ENCODE measurements at regions not wholly inside any gene's neighbourhood (a gene's known extent, or its start where the extent isn't known, plus 50 kb on each side); places are given as distances from the start of the nearest gene placed in this dataset.

- Mint-ChIP-seq H3K9me3 (no peaks in the 10 kb centered on the region), H3K4me3 (no peak overlapping the region), H3K36me3 (ENCODE audit: insufficient read depth) (no peaks in the 10 kb centered on the region), H3K4me1 (ENCODE audit: low read depth) (no peaks in the 10 kb centered on the region), H3K27me3 (ENCODE audit: low read depth) (peaks cover 5% of the 10 kb centered on the region)
- no peak for DNase-seq
- ATAC-seq = no peak
Observed at GRCh38 chr12:23004473-23005020, 379.6 kb downstream of the ETNK1 start.

GRCh38 chr12:23005387-23005786 lies 380.4 kb downstream of the ETNK1 start:
- Mint-ChIP-seq H3K27me3 (ENCODE audit: low read depth) (no peaks in the 10 kb centered on the region), H3K9me3 (no peaks in the 10 kb centered on the region), H3K4me3 (no peak overlapping the region), H3K4me1 (ENCODE audit: low read depth) (no peaks in the 10 kb centered on the region), H3K36me3 (ENCODE audit: insufficient read depth) (no peaks in the 10 kb centered on the region)
- DNase-seq (no peak), ATAC-seq (no peak)

GRCh38 chr12:23006413-23006812 lies 381.4 kb downstream of the ETNK1 start:
- Mint-ChIP-seq H3K36me3 (ENCODE audit: insufficient read depth) (no peaks in the 10 kb centered on the region), H3K4me1 (ENCODE audit: low read depth) (no peaks in the 10 kb centered on the region), H3K4me3 (no peak overlapping the region), H3K9me3 (no peaks in the 10 kb centered on the region), H3K27me3 (ENCODE audit: low read depth) (no peaks in the 10 kb centered on the region)
- DNase-seq (no peak), ATAC-seq (no peak)

- Mint-ChIP-seq H3K9me3 (peaks cover 7% of the 10 kb centered on the region), H3K4me1 (ENCODE audit: low read depth) (no peaks in the 10 kb centered on the region), H3K36me3 (ENCODE audit: insufficient read depth) (no peaks in the 10 kb centered on the region), H3K4me3 (no peak overlapping the region), H3K27me3 (ENCODE audit: low read depth) (no peaks in the 10 kb centered on the region)
- no peak for ATAC-seq
- no peak for DNase-seq
Observed at GRCh38 chr12:23008623-23009022, 383.7 kb downstream of the ETNK1 start.

- DNase-seq (no peak), ATAC-seq (no peak)
- H3K4me3 Mint-ChIP-seq = no peak overlapping the region
- no peaks in the 10 kb centered on the region for H3K4me1 Mint-ChIP-seq (ENCODE audit: low read depth)
- no peaks in the 10 kb centered on the region for H3K36me3 Mint-ChIP-seq (ENCODE audit: insufficient read depth)
- H3K27me3 Mint-ChIP-seq (ENCODE audit: low read depth) = no peaks in the 10 kb centered on the region
- peaks cover 7% of the 10 kb centered on the region for H3K9me3 Mint-ChIP-seq
Observed at GRCh38 chr12:23014749-23015148, 389.8 kb downstream of the ETNK1 start.

GRCh38 chr12:23025372-23026016 lies 400.5 kb downstream of the ETNK1 start:
- Mint-ChIP-seq H3K27me3 (ENCODE audit: low read depth) (no peaks in the 10 kb centered on the region), H3K4me3 (no peak overlapping the region), H3K36me3 (ENCODE audit: insufficient read depth) (no peaks in the 10 kb centered on the region), H3K4me1 (ENCODE audit: low read depth) (no peaks in the 10 kb centered on the region), H3K9me3 (no peaks in the 10 kb centered on the region)
- DNase-seq = no peak
- ATAC-seq = no peak

- Mint-ChIP-seq H3K9me3 (no peaks in the 10 kb centered on the region), H3K27me3 (ENCODE audit: low read depth) (no peaks in the 10 kb centered on the region), H3K4me3 (no peak overlapping the region), H3K4me1 (ENCODE audit: low read depth) (no peaks in the 10 kb centered on the region), H3K36me3 (ENCODE audit: insufficient read depth) (no peaks in the 10 kb centered on the region)
- DNase-seq (no peak), ATAC-seq (no peak)
Observed at GRCh38 chr12:23028158-23028802, 403.3 kb downstream of the ETNK1 start.

GRCh38 chr12:23029185-23029584 lies 404.2 kb downstream of the ETNK1 start:
- Mint-ChIP-seq H3K36me3 (ENCODE audit: insufficient read depth) (no peaks in the 10 kb centered on the region), H3K9me3 (no peaks in the 10 kb centered on the region)

GRCh38 chr12:23039834-23040233 lies 414.9 kb downstream of the ETNK1 start:
- Mint-ChIP-seq H3K4me3 (no peak overlapping the region), H3K4me1 (ENCODE audit: low read depth) (no peaks in the 10 kb centered on the region), H3K9me3 (peaks cover 3% of the 10 kb centered on the region), H3K36me3 (ENCODE audit: insufficient read depth) (no peaks in the 10 kb centered on the region), H3K27me3 (ENCODE audit: low read depth) (no peaks in the 10 kb centered on the region)
- ATAC-seq = no peak
- no peak for DNase-seq

More at GRCh38 chr12:23029185-23029584, 404.2 kb downstream of the ETNK1 start:
- no peaks in the 10 kb centered on the region for H3K4me1 Mint-ChIP-seq (ENCODE audit: low read depth)
- ATAC-seq (no peak), DNase-seq (no peak)
- no peaks in the 10 kb centered on the region for H3K27me3 Mint-ChIP-seq (ENCODE audit: low read depth)
- no peak overlapping the region for H3K4me3 Mint-ChIP-seq

GRCh38 chr12:23041774-23042173 lies 416.8 kb downstream of the ETNK1 start:
- peaks cover 3% of the 10 kb centered on the region for H3K9me3 Mint-ChIP-seq
- no peak for ATAC-seq
- no peaks in the 10 kb centered on the region for H3K4me1 Mint-ChIP-seq (ENCODE audit: low read depth)

GRCh38 chr12:23043646-23044045 lies 418.7 kb downstream of the ETNK1 start:
- ATAC-seq = no peak
- Mint-ChIP-seq H3K4me3 (no peak overlapping the region), H3K27me3 (ENCODE audit: low read depth) (no peaks in the 10 kb centered on the region), H3K36me3 (ENCODE audit: insufficient read depth) (no peaks in the 10 kb centered on the region), H3K9me3 (no peaks in the 10 kb centered on the region), H3K4me1 (ENCODE audit: low read depth) (no peaks in the 10 kb centered on the region)
- DNase-seq = no peak

More at GRCh38 chr12:23041774-23042173, 416.8 kb downstream of the ETNK1 start:
- no peak overlapping the region for H3K4me3 Mint-ChIP-seq
- H3K27me3 Mint-ChIP-seq (ENCODE audit: low read depth) = no peaks in the 10 kb centered on the region
- no peak for DNase-seq
- H3K36me3 Mint-ChIP-seq (ENCODE audit: insufficient read depth) = no peaks in the 10 kb centered on the region

GRCh38 chr12:23049180-23049579 lies 424.2 kb downstream of the ETNK1 start:
- no peak for DNase-seq
- H3K4me3 Mint-ChIP-seq = no peak overlapping the region
- no peaks in the 10 kb centered on the region for H3K4me1 Mint-ChIP-seq (ENCODE audit: low read depth)
- ATAC-seq = no peak
- H3K36me3 Mint-ChIP-seq (ENCODE audit: insufficient read depth) = no peaks in the 10 kb centered on the region
- peaks cover 4% of the 10 kb centered on the region for H3K9me3 Mint-ChIP-seq
- H3K27me3 Mint-ChIP-seq (ENCODE audit: low read depth) = no peaks in the 10 kb centered on the region

GRCh38 chr12:23055004-23055403 lies 430.0 kb downstream of the ETNK1 start:
- no peaks in the 10 kb centered on the region for H3K36me3 Mint-ChIP-seq (ENCODE audit: insufficient read depth)
- no peaks in the 10 kb centered on the region for H3K4me1 Mint-ChIP-seq (ENCODE audit: low read depth)
- peaks cover 4% of the 10 kb centered on the region for H3K9me3 Mint-ChIP-seq
- no peak overlapping the region for H3K4me3 Mint-ChIP-seq
- H3K27me3 Mint-ChIP-seq (ENCODE audit: low read depth) = no peaks in the 10 kb centered on the region
- no peak for ATAC-seq
- no peak for DNase-seq

- DNase-seq (no peak), ATAC-seq (no peak)
- Mint-ChIP-seq H3K27me3 (ENCODE audit: low read depth) (no peaks in the 10 kb centered on the region), H3K4me3 (no peak overlapping the region), H3K4me1 (ENCODE audit: low read depth) (no peaks in the 10 kb centered on the region), H3K36me3 (ENCODE audit: insufficient read depth) (no peaks in the 10 kb centered on the region), H3K9me3 (no peaks in the 10 kb centered on the region)
Observed at GRCh38 chr12:23057571-23057970, 432.6 kb downstream of the ETNK1 start.

GRCh38 chr12:23060161-23060560 lies 435.2 kb downstream of the ETNK1 start:
- Mint-ChIP-seq H3K4me3 (no peak overlapping the region), H3K9me3 (no peaks in the 10 kb centered on the region), H3K27me3 (ENCODE audit: low read depth) (no peaks in the 10 kb centered on the region), H3K4me1 (ENCODE audit: low read depth) (no peaks in the 10 kb centered on the region), H3K36me3 (ENCODE audit: insufficient read depth) (no peaks in the 10 kb centered on the region)
- no peak for ATAC-seq
- DNase-seq = no peak
